Neuronal stem cell (in vitro differentiated cells): ENCODE measurements at regions not wholly inside any gene's neighbourhood (a gene's known extent, or its start where the extent isn't known, plus 50 kb on each side); places are given as distances from the start of the nearest gene placed in this dataset.

ENCODE experiments used
- DNase-seq: peaks from one replicate; pipeline ENCODE4 v3.0.0-alpha.2; 2013; ENCODE audit warnings: low spot score
- H2AFZ ChIP-seq: one replicate; pipeline ENCODE4 v1.6.1; 2013; ENCODE audit warnings: mild to moderate bottlenecking, low read length, inconsistent platforms
- H2AK5ac ChIP-seq: 2 replicates; pipeline ENCODE4 v1.6.1; 2013; ENCODE audit warnings: low read depth, mild to moderate bottlenecking, inconsistent platforms, low read length, moderate library complexity, mixed read lengths
- H2BK120ac ChIP-seq: 2 replicates; pipeline ENCODE4 v1.6.1; 2013; ENCODE audit warnings: low read depth, mild to moderate bottlenecking, inconsistent platforms, low read length, moderate library complexity, mixed read lengths
- H2BK12ac ChIP-seq: one replicate; pipeline ENCODE4 v1.6.1; 2013; ENCODE audit warnings: low read length, inconsistent platforms
- H2BK15ac ChIP-seq: 2 replicates; pipeline ENCODE4 v1.6.1; 2013; ENCODE audit warnings: mild to moderate bottlenecking, low read length, inconsistent platforms, mixed read lengths
- H2BK5ac ChIP-seq: one replicate; pipeline ENCODE4 v1.6.1; 2013; ENCODE audit warnings: inconsistent platforms, mild to moderate bottlenecking, low read length, moderate library complexity
- H3K14ac ChIP-seq: one replicate; pipeline ENCODE4 v1.6.1; 2013; ENCODE audit warnings: low read length, inconsistent platforms
- H3K18ac ChIP-seq: 2 replicates; pipeline ENCODE4 v1.6.1; 2013; ENCODE audit warnings: low read length, inconsistent platforms
- H3K23ac ChIP-seq: 2 replicates; pipeline ENCODE4 v1.6.1; 2013; ENCODE audit warnings: low read depth, mild to moderate bottlenecking, mixed read lengths, low read length, inconsistent platforms; ENCODE audit not compliant: poor library complexity
- H3K27ac ChIP-seq: replicated peaks from 3 replicates; pipeline ENCODE4 v1.5.1; 2013; ENCODE audit warnings: low read length, inconsistent platforms
- H3K27me3 ChIP-seq, 3 experiments: 2 replicates each; pipeline ENCODE4 v1.6.1; 2013; ENCODE audit warnings: low read length in 3 of 3, mild to moderate bottlenecking in 2 of 3, inconsistent platforms in 1 of 3, low read depth in 1 of 3, mixed read lengths in 1 of 3, moderate library complexity in 1 of 3; ENCODE audit not compliant: control insufficient read depth in 3 of 3, insufficient read depth in 3 of 3
- H3K36me3 ChIP-seq, 2 donors: replicated peaks in 1 of 2; 2 replicates each; pipeline ENCODE4 v1.6.1; 2013; ENCODE audit warnings: low read length in 2 of 2; ENCODE audit not compliant: control insufficient read depth in 2 of 2, insufficient read depth in 2 of 2
- H3K4ac ChIP-seq: 2 replicates; pipeline ENCODE4 v1.6.1; 2013; ENCODE audit warnings: inconsistent platforms, mild to moderate bottlenecking, low read length, moderate library complexity
- H3K4me1 ChIP-seq, 2 donors: 1 replicate in 1 of 2; 2 replicates in 1 of 2; pipeline ENCODE4 v1.6.1; 2013; ENCODE audit warnings: low read length in 2 of 2, low read depth in 1 of 2; ENCODE audit not compliant: control insufficient read depth in 2 of 2, insufficient read depth in 1 of 2
- H3K4me2 ChIP-seq: one replicate; pipeline ENCODE4 v1.6.1; 2013; ENCODE audit warnings: mild to moderate bottlenecking, low read length, inconsistent platforms; ENCODE audit not compliant: insufficient read depth, poor library complexity, severe bottlenecking
- H3K4me3 ChIP-seq, 2 donors: 2 replicates each; pipeline ENCODE4 v1.5.1; 2013; ENCODE audit warnings: low read length in 2 of 2, mild to moderate bottlenecking in 2 of 2, inconsistent platforms in 1 of 2, moderate library complexity in 1 of 2
- H3K79me1 ChIP-seq: one replicate; pipeline ENCODE4 v1.6.1; 2013; ENCODE audit warnings: low read depth, mild to moderate bottlenecking, inconsistent platforms, low read length, moderate library complexity
- H3K9ac ChIP-seq: one replicate; pipeline ENCODE4 v1.6.1; 2013; ENCODE audit warnings: mild to moderate bottlenecking, low read depth, low read length, inconsistent platforms; ENCODE audit not compliant: poor library complexity
- H3K9me3 ChIP-seq, 2 donors: replicated peaks in 1 of 2; 2 replicates each; pipeline versions ENCODE3 to v1.6.1; 2013; ENCODE audit warnings: low read length in 2 of 2, mild to moderate bottlenecking in 2 of 2, inconsistent platforms in 1 of 2, low read depth in 1 of 2, mixed read lengths in 1 of 2, moderate library complexity in 1 of 2; ENCODE audit not compliant: control insufficient read depth in 2 of 2, insufficient read depth in 1 of 2
- H4K8ac ChIP-seq: one replicate; pipeline ENCODE4 v1.6.1; 2013; ENCODE audit warnings: low read depth, mild to moderate bottlenecking, inconsistent platforms, low read length, moderate library complexity
- H4K91ac ChIP-seq: one replicate; pipeline ENCODE4 v1.6.1; 2013; ENCODE audit warnings: low read length, low read depth, mild to moderate bottlenecking, inconsistent platforms; ENCODE audit not compliant: poor library complexity
- WGBS, 2 donors: extraction: QIAGEN DNeasy Blood & Tissue Kit; methylation state at CpG; one replicate each; pipeline ENCODE4 v1.1.7; 2013; ENCODE audit warnings: missing lambda C conversion rate in 2 of 2, mixed read lengths in 1 of 2; ENCODE audit not compliant: insufficient read length in 2 of 2, insufficient replicate concordance in 1 of 2; ENCODE audit errors: extremely low coverage in 2 of 2; 5-methylcytosine and 5-hydroxymethylcytosine counted together

- Histone ChIP-seq H3K9ac (no peak overlapping the region), H3K4me1 (no peaks in the 10 kb centered on the region), H2BK15ac (no peak overlapping the region), H2BK120ac (no peak overlapping the region), H4K91ac (no peak overlapping the region), H2AFZ (no peak overlapping the region), H4K8ac (no peak overlapping the region), H3K4me2 (no peak overlapping the region), H2BK12ac (no peak overlapping the region), H3K23ac (no peak overlapping the region), H2AK5ac (no peak overlapping the region), H3K9me3 (no peaks in the 10 kb centered on the region), H3K4ac (no peak overlapping the region), H3K36me3 (no peaks in the 10 kb centered on the region), H3K4me3 (no peak overlapping the region), H3K14ac (no peak overlapping the region), H3K27me3 (no peaks in the 10 kb centered on the region), H3K79me1 (no peaks in the 10 kb centered on the region), H3K27ac (no peak overlapping the region), H2BK5ac (no peak overlapping the region), H3K18ac (no peak overlapping the region)
- DNase-seq: no peak
- WGBS, 2 donors: no CpG with 5 or more reads among the region's 11 CpGs
Observed at GRCh38 chr4:27759611-27760575, 899.3 kb downstream of the STIM2 start.

- no peak overlapping the region for H2AFZ ChIP-seq
- no peaks in the 10 kb centered on the region for H3K4me1 ChIP-seq
- no peak overlapping the region for H3K4me2 ChIP-seq
- no peak overlapping the region for H2BK15ac ChIP-seq
- H3K79me1 ChIP-seq: no peaks in the 10 kb centered on the region
- H3K27me3 ChIP-seq: no peaks in the 10 kb centered on the region
- no peak overlapping the region for H3K23ac ChIP-seq
- no peak overlapping the region for H4K91ac ChIP-seq
- H3K4me3 ChIP-seq: no peak overlapping the region
- H3K18ac ChIP-seq: no peak overlapping the region
- no peak overlapping the region for H3K4ac ChIP-seq
- no peak overlapping the region for H2AK5ac ChIP-seq
- H3K14ac ChIP-seq: no peak overlapping the region
- H2BK5ac ChIP-seq: no peak overlapping the region
- WGBS, 2 donors: no CpG with 5 or more reads among the region's 5 CpGs
- no peak for DNase-seq
- H4K8ac ChIP-seq: no peak overlapping the region
- no peaks in the 10 kb centered on the region for H3K36me3 ChIP-seq
- H2BK120ac ChIP-seq: no peak overlapping the region
- no peak overlapping the region for H3K27ac ChIP-seq
- no peaks in the 10 kb centered on the region for H3K9me3 ChIP-seq
- no peak overlapping the region for H2BK12ac ChIP-seq
- no peak overlapping the region for H3K9ac ChIP-seq
Observed at GRCh38 chr4:27763830-27764525, 903.3 kb downstream of the STIM2 start.

GRCh38 chr4:27764526-27764837 is 903.8 kb downstream of the STIM2 start:
- H3K79me1 ChIP-seq: no peaks in the 10 kb centered on the region
- no peak overlapping the region for H4K8ac ChIP-seq
- H3K4me2 ChIP-seq: no peak overlapping the region
- H2AK5ac ChIP-seq: no peak overlapping the region
- no peak overlapping the region for H4K91ac ChIP-seq
- no peak for DNase-seq
- no peak overlapping the region for H3K23ac ChIP-seq
- no peaks in the 10 kb centered on the region for H3K4me1 ChIP-seq
- H3K27ac ChIP-seq: no peak overlapping the region
- no peak overlapping the region for H3K9ac ChIP-seq
- H3K14ac ChIP-seq: no peak overlapping the region
- H3K4ac ChIP-seq: no peak overlapping the region
- no peak overlapping the region for H2BK5ac ChIP-seq
- H3K4me3 ChIP-seq: no peak overlapping the region
- no peak overlapping the region for H2BK15ac ChIP-seq
- H2AFZ ChIP-seq: no peak overlapping the region
- H3K27me3 ChIP-seq: no peaks in the 10 kb centered on the region
- no peak overlapping the region for H2BK120ac ChIP-seq
- no peak overlapping the region for H2BK12ac ChIP-seq
- H3K9me3 ChIP-seq: no peaks in the 10 kb centered on the region
- no CpG with 5 or more reads among the region's 4 CpGs for WGBS, 2 donors
- no peaks in the 10 kb centered on the region for H3K36me3 ChIP-seq
- H3K18ac ChIP-seq: no peak overlapping the region

- no peak overlapping the region for H3K4me2 ChIP-seq
- H3K9me3 ChIP-seq: peaks cover 0 to 2% of the 10 kb centered on the region in 2 donors
- H3K9ac ChIP-seq: no peak overlapping the region
- no peak overlapping the region for H3K4me3 ChIP-seq
- H2AFZ ChIP-seq: no peak overlapping the region
- no peak overlapping the region for H2BK15ac ChIP-seq
- no peaks in the 10 kb centered on the region for H3K4me1 ChIP-seq
- H4K8ac ChIP-seq: no peak overlapping the region
- H2BK120ac ChIP-seq: no peak overlapping the region
- H3K36me3 ChIP-seq: no peaks in the 10 kb centered on the region
- WGBS, 2 donors: no CpG with 5 or more reads among the region's 7 CpGs
- H4K91ac ChIP-seq: no peak overlapping the region
- no peak overlapping the region for H2BK5ac ChIP-seq
- no peak for DNase-seq
- no peak overlapping the region for H3K27ac ChIP-seq
- no peak overlapping the region for H3K14ac ChIP-seq
- H2BK12ac ChIP-seq: no peak overlapping the region
- no peak overlapping the region for H3K18ac ChIP-seq
- no peaks in the 10 kb centered on the region for H3K27me3 ChIP-seq
- no peak overlapping the region for H3K4ac ChIP-seq
- H3K79me1 ChIP-seq: no peaks in the 10 kb centered on the region
- H3K23ac ChIP-seq: no peak overlapping the region
- no peak overlapping the region for H2AK5ac ChIP-seq
Observed at GRCh38 chr4:27770895-27771294, 910.3 kb downstream of the STIM2 start.
